ENCODE measurements at regions not wholly inside any gene's neighbourhood (a gene's known extent, or its start where the extent isn't known, plus 50 kb on each side); places are given as distances from the start of the nearest gene placed in this dataset.

- intact Hi-C loops (cut with DNase I) = no loop called here
- no peak overlapping the region for H3K4me3 ChIP-seq
- H3K36me3 ChIP-seq = no peaks in the 10 kb centered on the region
- H3K4me1 ChIP-seq = no peaks in the 10 kb centered on the region
- TF ChIP-seq CTCF (IDR thresholded peaks at IDR 0.05) = no peak
- DNase-seq = no peak
- peaks cover 9% of the 10 kb centered on the region for H3K9me3 ChIP-seq
- no peaks in the 10 kb centered on the region for H3K27me3 ChIP-seq (ENCODE audit: low read depth)
- no peak overlapping the region for H3K27ac ChIP-seq
- ATAC-seq = no peak
Measured at GRCh38 chr18:4581966-4582365, 126.9 kb upstream of the DLGAP1 start.

- peaks cover 17% of the 10 kb centered on the region for H3K9me3 ChIP-seq
- no peaks in the 10 kb centered on the region for H3K36me3 ChIP-seq
- H3K4me3 ChIP-seq = no peak overlapping the region
- intact Hi-C loops (cut with DNase I) = no loop called here
- DNase-seq (no peak), ATAC-seq (no peak)
- no peaks in the 10 kb centered on the region for H3K27me3 ChIP-seq (ENCODE audit: low read depth)
- TF ChIP-seq CTCF (IDR thresholded peaks at IDR 0.05) = no peak
- no peak overlapping the region for H3K27ac ChIP-seq
- H3K4me1 ChIP-seq = no peaks in the 10 kb centered on the region
Measured at GRCh38 chr18:4578449-4578848, 123.3 kb upstream of the DLGAP1 start.

- H3K27me3 ChIP-seq (ENCODE audit: low read depth) = no peaks in the 10 kb centered on the region
- no peak for TF ChIP-seq CTCF (IDR thresholded peaks at IDR 0.05)
- H3K27ac ChIP-seq = no peak overlapping the region
- H3K4me1 ChIP-seq = no peaks in the 10 kb centered on the region
- DNase-seq = no peak
- no peak for ATAC-seq
- intact Hi-C loops (cut with DNase I) = no loop called here
- no peaks in the 10 kb centered on the region for H3K36me3 ChIP-seq
- H3K9me3 ChIP-seq = peaks cover 17% of the 10 kb centered on the region
- no peak overlapping the region for H3K4me3 ChIP-seq
Measured at GRCh38 chr18:4573735-4574134, 118.6 kb upstream of the DLGAP1 start.

GRCh38 chr18:4557502-4557901 lies 102.4 kb upstream of the DLGAP1 start:
- Histone ChIP-seq H3K4me1 (no peaks in the 10 kb centered on the region), H3K9me3 (no peaks in the 10 kb centered on the region), H3K36me3 (no peaks in the 10 kb centered on the region), H3K27ac (no peak overlapping the region), H3K27me3 (ENCODE audit: low read depth) (no peaks in the 10 kb centered on the region), H3K4me3 (no peak overlapping the region)
- intact Hi-C loops (cut with DNase I) = no loop called here
- TF ChIP-seq CTCF (IDR thresholded peaks at IDR 0.05) = no peak
- ATAC-seq = no peak
- no peak for DNase-seq

GRCh38 chr18:4551001-4551360 lies 95.9 kb upstream of the DLGAP1 start:
- Histone ChIP-seq H3K4me1 (no peaks in the 10 kb centered on the region), H3K9me3 (no peaks in the 10 kb centered on the region), H3K36me3 (no peaks in the 10 kb centered on the region), H3K27me3 (ENCODE audit: low read depth) (no peaks in the 10 kb centered on the region), H3K4me3 (no peak overlapping the region), H3K27ac (no peak overlapping the region)
- ATAC-seq (no peak), DNase-seq (no peak)
- intact Hi-C loops (cut with DNase I) = no loop called here
- TF ChIP-seq CTCF (IDR thresholded peaks at IDR 0.05) = no peak
